ENCODE measurements at regions not wholly inside any gene's neighbourhood (a gene's known extent, or its start where the extent isn't known, plus 50 kb on each side); places are given as distances from the start of the nearest gene placed in this dataset.
A peak's percentile ranks its signal among the peaks of the same experiment; 100 is the strongest.
"Not testable (repeated sequence)": the region's sequence is repeated elsewhere in the genome, so short reads cannot be mapped to it uniquely, and the experiment has no call there.

DNA sequence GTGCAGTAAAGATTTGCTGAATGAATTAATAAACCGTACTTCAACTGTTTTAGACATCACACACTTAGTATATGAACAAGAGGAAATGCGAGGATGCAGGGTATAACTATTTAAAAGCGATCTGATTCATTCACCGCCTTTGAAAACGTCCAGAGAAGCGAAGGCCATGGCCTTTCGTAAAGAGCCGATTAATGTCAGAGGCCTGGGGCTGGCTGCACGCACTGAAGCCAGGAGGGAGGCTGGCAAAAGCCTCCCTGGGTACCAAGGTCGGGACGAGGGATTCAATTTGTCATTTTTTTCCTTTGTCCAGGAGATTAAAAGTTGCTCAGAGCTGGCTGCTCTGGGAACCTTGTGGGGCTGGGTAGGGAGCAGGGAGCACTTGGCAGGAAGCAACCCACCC lies 307.4 kb downstream of the NPHP4 start:
- no peak for DNase-seq

DNA sequence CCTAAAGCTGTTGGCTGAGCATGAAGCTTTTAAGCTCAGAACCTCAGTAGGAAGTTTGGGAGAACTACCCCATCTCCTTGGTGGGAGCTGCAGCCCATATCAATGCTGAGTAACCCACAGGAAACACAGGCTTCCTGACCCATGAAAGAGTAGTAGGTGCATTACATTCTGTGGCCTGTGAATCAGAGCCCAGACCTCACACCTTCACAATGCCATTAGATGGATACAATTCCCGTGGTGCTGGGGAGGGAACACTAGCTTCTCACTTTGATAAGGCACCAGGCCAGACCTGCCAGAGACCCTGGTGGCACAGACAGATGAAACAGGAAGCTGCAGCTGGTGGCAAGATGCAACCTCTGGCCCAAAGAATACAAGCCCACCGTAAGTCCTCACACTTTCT lies 308.8 kb downstream of the NPHP4 start:
- DNase-seq: no peak

DNA sequence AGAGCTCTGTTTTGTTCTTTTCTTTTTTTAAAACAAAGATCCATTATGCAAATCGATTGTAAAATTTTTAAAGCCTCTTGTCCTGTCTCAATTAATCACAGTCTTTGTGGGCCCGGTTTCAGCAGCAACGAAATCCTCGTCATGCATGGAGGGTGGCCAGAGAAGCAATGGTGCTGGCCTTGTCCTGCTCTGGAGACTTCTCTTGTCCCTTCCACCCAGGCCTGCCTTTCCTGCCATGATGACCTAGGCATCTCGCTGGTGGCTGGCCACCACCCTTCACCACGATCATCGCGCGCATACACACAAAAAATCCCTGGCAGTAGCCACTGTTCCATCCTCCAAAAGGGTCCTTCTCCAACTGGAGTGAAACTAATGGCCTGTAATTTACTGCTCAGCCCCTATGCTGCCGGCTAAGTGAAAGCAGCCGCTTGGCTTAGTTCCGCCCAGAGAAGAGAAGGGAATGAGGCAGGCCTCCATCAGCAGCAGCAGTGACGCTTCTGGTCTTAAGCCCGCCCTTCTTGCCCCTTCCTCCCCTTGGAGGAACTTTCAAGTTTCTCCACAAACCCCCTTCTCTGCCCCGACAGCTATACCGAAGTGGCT lies 309.5 kb downstream of the NPHP4 start:
- no peak for DNase-seq

DNA sequence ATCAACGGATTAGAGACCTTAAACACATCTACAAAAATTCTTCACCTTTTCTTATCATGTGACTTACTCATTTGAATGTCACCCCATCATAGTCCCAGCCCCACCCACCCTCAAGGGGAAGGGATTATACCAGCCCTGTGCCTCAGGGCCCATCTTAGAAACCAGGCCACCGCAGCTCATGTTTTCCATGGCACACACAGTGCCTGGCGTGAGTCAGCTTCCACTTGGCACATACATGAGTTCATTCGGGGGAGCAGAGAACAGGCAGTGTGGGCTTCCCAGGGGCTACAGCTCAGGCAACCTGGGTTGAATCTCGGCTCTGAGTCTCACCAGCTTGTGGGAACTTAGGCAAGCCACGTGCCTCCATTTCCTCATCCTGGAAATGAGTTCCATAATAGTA lies 310.6 kb downstream of the NPHP4 start:
- no peak for DNase-seq

DNA sequence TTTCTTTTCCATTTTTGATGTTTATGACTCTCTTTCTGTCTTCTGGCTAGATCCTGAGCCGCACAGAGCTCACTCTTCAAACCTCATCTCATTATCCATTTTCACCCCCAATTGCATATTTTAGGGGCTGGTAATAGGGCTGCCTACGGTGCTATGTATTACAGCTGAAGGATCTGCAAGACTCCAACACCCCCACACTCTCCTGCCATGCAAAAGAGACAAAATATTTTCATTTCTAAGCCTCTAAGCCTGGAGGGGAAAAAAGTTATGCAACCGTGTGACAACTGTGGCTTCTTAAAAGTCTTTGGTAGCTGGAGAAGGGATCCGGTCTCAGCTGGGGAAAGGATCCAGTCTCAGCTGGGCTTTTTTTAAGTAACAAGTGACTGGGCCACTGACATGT lies 311.6 kb downstream of the NPHP4 start:
- no peak for DNase-seq

DNA sequence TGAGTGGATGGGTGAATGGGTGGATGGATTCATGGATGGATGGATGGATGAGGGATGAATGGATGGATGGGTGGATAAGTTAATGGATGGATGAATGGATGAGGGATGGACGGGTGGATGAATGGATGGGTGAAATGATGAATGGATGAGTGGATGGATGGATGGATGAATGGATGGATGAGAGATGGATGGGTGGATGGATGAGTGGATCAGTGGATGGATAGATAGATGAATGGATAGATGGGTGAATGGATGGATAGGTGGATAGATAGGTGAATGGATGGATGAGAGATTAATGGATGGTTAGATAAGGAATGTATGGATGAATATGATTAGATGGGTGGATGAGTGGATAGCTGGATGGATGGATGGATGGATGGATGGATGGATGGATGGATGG lies 313.5 kb downstream of the NPHP4 start:
- DNase-seq: no peak

DNA sequence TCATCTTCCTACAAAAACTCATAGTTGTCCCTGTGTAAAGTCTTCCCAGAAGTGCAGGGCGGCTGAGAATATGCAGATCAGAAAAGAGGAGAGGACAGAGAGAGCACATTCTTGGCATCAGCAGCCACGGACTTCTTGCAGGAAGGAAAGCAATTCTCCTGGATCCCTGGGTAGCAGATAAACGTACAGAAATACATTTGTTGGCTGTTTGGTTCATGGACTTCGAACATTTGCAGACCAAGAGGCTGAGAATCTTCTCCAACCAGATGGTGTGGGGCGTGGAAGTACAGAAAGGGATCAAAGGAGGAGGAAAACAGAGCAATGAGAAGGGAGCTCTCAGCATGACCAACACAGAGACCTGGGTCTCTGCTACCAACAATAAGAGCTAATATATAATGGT lies 319.9 kb downstream of the NPHP4 start:
- DNase-seq: not testable (repeated sequence)

DNA sequence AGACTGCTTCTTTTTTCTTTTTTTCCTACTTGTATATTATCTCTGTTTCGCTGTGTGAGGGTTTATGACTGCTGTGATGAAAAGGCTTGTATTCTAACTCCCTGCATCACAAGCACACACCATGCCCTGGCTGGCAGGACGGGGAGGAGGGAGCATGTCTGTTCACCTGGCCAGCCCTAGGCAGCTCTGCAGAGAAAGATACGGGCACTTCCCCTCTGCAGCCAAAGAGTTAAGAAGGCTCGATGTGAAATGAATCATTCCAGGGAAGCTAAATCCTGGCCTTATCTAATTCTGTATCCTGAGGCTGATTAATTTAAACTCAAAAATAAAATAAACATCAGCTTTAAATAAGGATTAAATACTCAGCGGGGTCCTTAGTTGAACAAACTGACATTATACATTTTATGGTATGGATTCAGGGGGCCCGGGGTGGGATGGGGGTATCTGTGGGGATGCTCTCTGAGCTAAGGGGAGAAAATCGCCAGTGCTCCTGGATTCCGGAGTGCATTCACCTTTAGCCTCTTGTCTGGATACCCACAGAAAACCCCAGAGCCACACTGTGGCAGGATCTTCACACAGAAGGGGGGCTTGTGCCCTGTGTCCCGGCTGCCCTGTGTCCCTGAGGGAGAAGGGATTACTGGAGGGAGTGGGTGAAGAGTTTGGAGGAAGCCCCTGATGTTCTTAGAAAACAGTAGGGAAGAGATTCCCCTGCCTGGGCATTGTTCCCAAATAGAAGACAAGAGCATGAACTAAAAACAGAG lies 321.5 kb downstream of the NPHP4 start:
- no peak for DNase-seq

DNA sequence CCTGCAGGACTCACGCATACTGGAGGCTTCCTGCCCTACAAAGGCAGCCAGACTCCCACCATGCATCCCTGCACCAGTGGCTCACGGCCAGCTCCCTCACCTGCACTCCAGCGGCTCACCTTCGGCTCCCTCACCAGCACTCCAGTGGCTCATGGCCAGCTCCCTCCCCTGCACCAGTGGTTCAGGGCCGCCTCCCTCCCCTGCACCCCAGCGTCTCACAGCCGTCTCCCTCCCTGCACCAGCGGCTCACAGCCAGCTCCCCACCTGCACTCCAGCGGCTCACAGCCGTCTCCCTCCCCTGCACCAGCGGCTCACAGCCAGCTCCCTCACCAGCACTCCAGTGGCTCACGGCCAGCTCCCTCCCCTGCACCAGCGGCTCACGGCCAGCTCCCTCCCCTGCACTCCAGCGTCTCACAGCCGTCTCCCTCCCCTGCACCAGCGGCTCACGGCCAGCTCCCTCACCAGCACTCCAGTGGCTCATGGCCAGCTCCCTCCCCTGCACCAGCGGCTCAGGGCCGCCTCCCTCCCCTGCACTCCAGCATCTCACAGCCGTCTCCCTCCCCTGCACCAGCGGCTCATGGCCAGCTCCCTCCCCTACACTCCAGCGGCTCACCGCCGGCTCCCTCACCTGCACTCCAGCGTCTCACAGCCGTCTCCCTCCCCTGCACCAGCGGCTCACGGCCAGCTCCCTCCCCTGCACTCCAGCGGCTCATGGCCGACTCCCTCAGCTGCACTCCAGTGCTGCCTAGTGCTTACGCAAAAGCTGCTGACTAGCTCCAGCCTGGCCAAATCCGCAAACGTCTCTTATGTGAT lies 324.5 kb downstream of the NPHP4 start:
- peak; percentile 13 for DNase-seq

DNA sequence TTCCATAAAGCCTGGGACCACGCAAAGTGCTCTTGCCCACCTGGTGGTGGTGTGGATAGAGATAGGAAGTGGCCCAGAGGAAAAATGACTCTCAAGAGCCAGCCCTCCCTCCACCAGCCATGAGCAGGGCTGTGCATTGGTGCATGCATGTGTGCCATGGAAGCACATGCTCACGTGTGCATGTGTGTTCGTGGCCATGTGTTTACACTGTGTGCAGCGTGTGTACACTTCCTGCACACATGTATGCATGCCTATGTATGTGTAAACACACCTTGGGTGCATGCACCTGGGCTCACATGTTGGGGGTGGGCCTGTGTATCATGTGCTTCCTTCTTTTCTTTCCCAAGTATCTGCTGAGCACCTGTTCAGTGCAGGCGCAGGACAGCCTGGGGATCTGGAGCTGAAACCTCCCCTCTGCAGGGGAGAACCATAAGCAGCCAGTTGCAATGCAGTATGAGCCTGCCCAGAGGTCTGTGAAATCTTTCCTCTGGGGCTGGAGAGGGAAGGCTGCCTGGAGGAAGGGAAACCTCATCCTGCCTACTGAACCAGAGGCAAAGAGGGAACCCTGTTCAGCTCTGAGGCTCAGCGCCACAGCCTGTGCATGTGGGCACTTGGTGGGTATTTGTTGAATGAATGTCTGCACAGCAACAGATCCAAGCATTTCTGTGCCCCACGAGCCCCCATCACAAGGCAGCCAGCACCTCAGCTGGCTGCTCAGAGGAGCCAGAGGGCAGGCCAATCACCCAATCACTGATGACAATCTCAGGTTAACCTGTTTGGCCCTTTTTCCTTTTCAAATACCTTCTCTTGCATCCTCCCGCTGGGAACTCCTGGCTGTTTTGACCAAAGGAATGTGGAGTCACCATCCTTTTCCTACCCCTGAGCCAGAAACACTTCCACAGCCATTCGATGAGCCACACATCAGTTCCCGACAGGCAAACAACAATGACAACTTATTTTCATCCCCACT lies 327.0 kb downstream of the NPHP4 start:
- no peak for DNase-seq

DNA sequence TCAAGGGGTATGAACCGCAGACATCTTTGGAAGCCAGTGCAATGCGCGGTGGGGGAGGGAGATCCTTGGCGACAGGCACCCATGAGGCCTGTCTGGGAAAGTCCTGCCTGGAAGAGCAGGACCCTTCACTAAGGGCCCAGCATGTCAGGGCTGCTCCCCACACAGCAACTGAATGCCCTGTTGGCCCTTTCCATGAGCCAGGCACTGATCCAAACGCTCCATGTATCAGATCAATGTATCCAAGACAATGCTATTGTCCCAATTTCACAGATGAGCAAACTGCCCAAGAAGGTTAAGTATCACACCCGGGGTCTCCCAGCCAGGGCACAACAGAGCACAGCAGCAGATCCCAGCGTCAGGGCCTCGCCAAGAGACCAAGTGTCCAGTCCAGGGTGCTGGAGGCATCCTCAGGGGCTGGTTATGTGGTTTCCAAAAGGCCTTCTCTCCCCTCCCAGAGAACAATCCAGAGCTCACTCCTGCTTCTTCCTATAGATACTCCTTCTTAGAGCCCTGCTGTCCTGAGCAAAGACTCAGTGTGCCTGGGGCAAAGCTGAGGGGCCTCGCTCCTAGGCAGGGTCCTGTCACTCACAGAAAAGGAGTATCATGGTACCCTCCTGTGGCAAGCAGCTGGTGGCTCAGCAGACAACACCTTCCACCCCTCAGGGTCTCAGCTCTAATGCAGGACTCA lies 328.0 kb downstream of the NPHP4 start:
- no peak for DNase-seq

DNA sequence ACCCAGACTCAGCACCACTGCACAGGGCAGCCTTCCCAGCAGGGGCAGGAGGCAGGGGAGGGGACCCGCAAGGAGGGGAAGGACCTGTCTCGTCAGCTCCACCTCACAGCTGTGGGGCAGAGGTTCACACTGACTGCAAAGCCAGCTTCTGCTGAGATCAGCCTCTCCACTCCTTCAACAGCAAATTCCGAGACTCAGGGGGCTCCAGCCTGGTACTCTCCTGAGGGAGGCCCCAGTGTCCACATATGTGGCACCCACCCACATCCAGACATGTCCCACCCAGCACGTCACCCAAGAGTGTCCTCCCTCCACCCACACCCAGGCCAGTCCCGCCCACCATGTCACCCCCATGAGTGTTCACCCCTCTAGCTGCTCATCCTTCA lies 329.5 kb downstream of the NPHP4 start:
- DNase-seq: no peak

DNA sequence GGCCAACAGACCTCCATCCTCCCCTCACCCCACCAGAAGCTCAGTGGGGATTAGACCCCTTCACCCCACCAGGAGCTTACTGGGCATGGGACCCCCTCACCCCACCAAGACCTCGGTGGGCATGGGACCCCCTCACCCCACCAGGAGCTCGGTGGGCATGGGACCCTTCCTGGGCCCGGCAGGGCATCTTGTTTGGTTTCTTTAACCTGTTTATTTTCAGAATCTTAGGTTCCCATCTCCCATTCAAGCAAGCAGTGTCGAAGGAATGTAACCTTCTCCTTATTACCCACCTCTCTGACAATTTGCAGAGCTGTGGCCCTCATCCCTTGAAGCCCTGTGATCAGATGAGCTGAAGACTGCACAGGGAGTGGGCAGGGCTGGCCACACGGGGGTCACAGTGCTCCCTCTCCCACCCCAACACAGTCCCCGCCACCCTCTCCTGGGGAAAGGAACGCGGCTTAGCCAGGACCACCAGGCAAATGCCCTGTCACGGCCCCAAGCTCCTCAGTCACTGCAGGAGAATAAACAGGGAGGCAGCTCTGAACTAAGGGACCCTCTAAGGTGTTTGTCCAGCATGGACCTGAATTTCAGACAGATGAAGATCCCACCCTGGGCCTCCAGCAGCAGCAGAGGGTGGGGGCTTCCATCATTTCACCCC lies 330.0 kb downstream of the NPHP4 start:
- DNase-seq: no peak

DNA sequence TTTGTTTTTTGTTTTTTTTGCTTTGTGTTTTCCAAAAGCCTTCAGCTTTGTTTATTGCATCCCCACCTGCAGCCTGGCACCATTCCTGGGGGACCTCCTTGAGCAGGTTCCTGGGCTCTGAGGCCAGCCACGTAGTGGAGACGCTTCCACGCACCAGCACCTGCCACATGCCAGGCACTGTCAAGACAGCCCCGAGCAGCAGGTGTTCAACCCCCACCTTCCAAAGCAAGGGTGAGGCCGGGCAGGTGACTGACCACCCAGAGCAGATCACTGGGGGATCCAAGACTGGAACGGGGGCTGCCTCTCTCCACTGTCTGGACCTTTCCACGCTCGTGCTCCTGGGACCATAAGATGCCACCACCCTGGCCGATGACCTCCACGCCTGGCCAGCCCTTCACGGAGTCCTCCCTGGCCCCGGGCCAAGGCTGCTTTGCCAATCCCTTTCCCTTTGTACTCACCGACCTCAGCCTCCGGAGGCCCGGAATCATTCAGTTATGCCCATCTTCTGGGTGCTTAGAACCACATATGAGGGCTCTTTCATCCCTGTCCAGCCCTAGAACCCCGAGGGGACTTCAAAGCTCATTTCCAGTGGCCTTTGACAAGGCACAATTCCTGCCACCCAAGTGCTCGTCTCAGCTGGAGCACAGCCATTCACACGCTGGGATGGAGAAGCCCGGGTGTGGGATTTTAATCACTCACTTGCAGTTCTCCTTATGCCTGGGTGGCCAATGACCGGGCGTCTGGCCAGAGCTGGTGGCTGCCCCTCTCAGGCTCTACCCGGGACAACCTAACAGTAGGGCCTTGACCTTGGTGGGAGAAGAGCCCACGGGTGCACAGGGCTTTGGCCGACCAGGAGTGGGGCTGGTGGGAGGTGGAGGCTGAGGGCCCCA lies 330.8 kb downstream of the NPHP4 start:
- DNase-seq: no peak

DNA sequence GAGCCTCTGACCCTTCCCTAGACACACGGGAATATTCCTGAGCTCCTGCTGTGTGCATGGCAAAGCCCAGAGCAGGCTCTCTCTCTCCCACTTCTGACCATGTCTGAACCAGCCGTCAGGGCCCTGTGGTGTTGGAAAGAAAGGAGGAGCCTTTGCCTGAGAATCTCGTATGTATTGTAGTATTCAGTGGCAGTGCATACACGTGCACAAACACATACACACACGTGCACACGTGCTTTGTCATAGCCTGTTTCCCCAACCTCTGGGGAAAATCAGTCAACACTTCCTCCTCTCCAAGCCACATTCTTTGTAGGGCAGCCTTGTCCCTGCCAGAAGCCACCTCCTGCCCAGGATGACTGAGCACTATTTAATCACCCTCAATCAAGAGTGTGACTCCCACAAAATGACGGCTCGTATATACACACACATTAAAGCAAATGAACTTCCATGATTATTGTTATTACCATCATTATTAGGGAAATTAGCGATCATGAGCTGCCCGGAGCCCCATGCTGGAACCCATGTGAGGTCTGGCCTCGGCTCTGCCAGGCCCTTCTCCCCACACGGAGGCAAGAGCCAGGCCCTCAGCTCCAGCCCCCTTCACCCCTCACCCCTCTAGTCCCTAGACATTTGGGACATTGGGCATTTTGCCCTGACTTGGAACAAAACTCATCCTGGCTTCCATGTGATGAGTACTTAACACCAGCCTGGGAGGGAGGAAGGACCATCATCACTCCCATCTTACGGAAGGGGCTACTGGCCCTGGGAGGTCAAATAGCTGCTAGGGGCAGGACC lies 331.9 kb downstream of the NPHP4 start:
- DNase-seq: no peak

DNA sequence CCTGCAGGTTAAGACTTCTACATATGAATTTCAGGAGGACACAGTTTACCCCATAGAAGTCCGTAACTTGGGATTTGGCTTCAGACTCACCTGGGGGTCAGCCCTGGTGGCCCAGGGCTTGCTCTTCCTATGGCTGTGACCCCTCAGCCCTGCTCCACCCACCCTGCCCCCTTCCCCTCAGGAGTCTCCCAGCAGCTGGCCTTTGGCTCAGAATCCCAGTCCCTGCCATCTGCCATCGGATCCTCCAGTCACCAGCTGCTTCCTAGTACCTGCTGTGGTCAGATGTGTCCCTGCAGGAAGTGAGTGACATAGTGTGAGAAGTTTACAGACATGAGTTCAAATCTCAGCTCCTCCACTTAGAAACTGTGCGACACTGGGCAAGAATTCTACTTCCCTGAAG lies 332.6 kb downstream of the NPHP4 start:
- no peak for DNase-seq

DNA sequence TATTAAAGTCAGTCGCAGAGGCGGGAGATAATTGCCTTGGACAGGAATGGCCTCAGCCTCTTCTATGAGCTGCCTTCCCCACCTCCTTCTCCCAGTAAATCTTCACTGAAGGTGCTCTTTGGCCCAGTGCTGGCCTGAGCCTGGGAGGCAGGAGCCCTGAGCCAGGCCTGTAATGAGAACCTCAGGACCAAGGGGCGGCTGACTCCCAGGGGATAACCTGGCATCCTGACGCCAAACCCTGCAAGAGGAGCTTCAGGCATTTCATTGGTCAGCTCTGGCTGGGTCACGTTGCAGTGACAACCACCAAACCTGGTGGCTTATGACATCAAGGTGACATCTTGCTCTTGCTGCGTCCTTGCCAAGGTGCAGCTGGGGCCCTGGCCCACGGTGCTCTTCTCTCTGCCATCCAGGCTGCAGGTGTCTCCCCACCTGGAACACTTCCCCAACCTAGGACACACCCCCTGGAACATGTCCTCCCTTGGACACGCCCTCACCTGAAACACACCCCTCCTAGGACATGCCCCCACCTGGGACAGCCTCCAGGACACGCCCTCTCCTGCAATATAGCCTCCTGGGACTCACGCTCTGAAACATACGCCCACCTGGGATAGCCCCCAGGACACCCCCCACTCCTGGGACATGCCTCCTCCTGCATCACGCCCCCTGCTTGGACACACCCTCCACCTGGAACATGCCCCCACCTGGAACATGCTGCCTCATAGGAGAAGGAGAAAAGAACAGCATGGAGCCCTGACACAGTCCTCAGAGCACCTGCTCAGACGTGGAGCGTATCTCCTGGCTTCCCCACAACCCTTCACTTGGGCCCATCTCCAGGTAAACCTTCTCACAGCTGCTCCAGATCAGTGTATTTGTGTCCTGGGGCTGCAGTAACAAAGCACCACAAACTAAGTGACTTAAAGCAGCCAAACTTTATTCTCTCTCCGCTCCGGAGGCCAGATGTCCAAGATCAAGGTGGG lies 333.6 kb downstream of the NPHP4 start:
- DNase-seq: no peak
